GM23338 (cell line): ENCODE measurements at regions not wholly inside any gene's neighbourhood (a gene's known extent, or its start where the extent isn't known, plus 50 kb on each side); places are given as distances from the start of the nearest gene placed in this dataset.

ENCODE experiments used
- CTCF ChIP-seq, 2 experiments: fragments of 200-600 bp in 1 of 2; sonication (generic) in 1 of 2; conservative IDR thresholded peaks; 2 replicates each; pipeline versions ENCODE4 v1.5.1 to v1.6.1; 2016 to 2017; ENCODE audit warnings: antibody characterized with exemption in 2 of 2, low read depth in 2 of 2, mild to moderate bottlenecking in 2 of 2, moderate library complexity in 1 of 2
- POLR2AphosphoS5 ChIP-seq: IDR thresholded peaks from 2 replicates; pipeline ENCODE4 v1.6.1; 2016; ENCODE audit warnings: antibody characterized with exemption, low read depth
- REST ChIP-seq: IDR thresholded peaks from one replicate; pipeline ENCODE4 v1.6.1; 2018; ENCODE audit warnings: antibody characterized with exemption; ENCODE audit not compliant: unreplicated experiment

GRCh38 chr11:28739489-28740280 lies 631.5 kb downstream of the METTL15 start:
- no peak for TF ChIP-seq CTCF (conservative IDR thresholded peaks at IDR 0.05; ENCODE audit: low read depth in 2 of 2)
- no peak for TF ChIP-seq POLR2AphosphoS5
- no peak for TF ChIP-seq REST
